Type B pancreatic cell (in vitro differentiated cells): ENCODE measurements at regions not wholly inside any gene's neighbourhood (a gene's known extent, or its start where the extent isn't known, plus 50 kb on each side); places are given as distances from the start of the nearest gene placed in this dataset.
"Not testable (repeated sequence)": the region's sequence is repeated elsewhere in the genome, so short reads cannot be mapped to it uniquely, and the experiment has no call there.

Source experiments
- DNase-seq: peaks from one replicate; pipeline ENCODE4 v3.0.0; 2021; ENCODE audit warnings: mixed read lengths; ENCODE audit not compliant: unreplicated experiment; ENCODE audit errors: extremely low spot score
- H3K27ac Mint-ChIP-seq: 2 replicates; pipeline ENCODE4 v1.8.0; 2021; ENCODE audit warnings: mild to moderate bottlenecking, mixed read lengths
- H3K27me3 Mint-ChIP-seq: 2 replicates; pipeline ENCODE4 v1.8.0; 2021; ENCODE audit warnings: mixed read lengths
- H3K36me3 Mint-ChIP-seq: 2 replicates; pipeline ENCODE4 v1.8.0; 2021; ENCODE audit warnings: mixed read lengths
- H3K4me1 Mint-ChIP-seq: one replicate; pipeline ENCODE4 v1.8.0; 2021; ENCODE audit warnings: mixed read lengths; ENCODE audit not compliant: unreplicated experiment
- H3K4me3 Mint-ChIP-seq: 2 replicates; pipeline ENCODE4 v1.8.0; 2021; ENCODE audit warnings: mild to moderate bottlenecking, mixed read lengths
- H3K9me3 Mint-ChIP-seq: 2 replicates; pipeline ENCODE4 v1.8.0; 2021; ENCODE audit warnings: mixed read lengths
- CTCF ChIP-seq: fragments of 200-600 bp; sonication (generic); conservative IDR thresholded peaks from 2 replicates; pipeline ENCODE4 v1.5.0; 2021; ENCODE audit warnings: antibody characterized with exemption, mild to moderate bottlenecking

- Mint-ChIP-seq H3K27me3 (no peaks in the 10 kb centered on the region), H3K4me3 (no peak overlapping the region), H3K27ac (no peak overlapping the region), H3K9me3 (no peaks in the 10 kb centered on the region), H3K4me1 (no peaks in the 10 kb centered on the region), H3K36me3 (no peaks in the 10 kb centered on the region)
- DNase-seq: no peak
- TF ChIP-seq CTCF: no peak
These were observed 629.3 kb upstream of the MDGA2 start for GRCh38 chr14:48304729-48305128.

- no peak for DNase-seq
- Mint-ChIP-seq H3K4me1 (no peaks in the 10 kb centered on the region), H3K4me3 (no peak overlapping the region), H3K36me3 (no peaks in the 10 kb centered on the region), H3K27me3 (peaks cover 4% of the 10 kb centered on the region), H3K27ac (no peak overlapping the region), H3K9me3 (no peaks in the 10 kb centered on the region)
- no peak for TF ChIP-seq CTCF
These were observed 614.3 kb upstream of the MDGA2 start for GRCh38 chr14:48289701-48290100.

GRCh38 chr14:48285217-48285616 lies 609.8 kb upstream of the MDGA2 start:
- not testable (repeated sequence) for H3K4me1 Mint-ChIP-seq, H3K36me3 Mint-ChIP-seq, H3K4me3 Mint-ChIP-seq, H3K9me3 Mint-ChIP-seq, H3K27me3 Mint-ChIP-seq, H3K27ac Mint-ChIP-seq, DNase-seq

GRCh38 chr14:48275301-48275700 lies 599.9 kb upstream of the MDGA2 start:
- no peak for DNase-seq
- Mint-ChIP-seq H3K9me3 (no peaks in the 10 kb centered on the region), H3K4me1 (no peaks in the 10 kb centered on the region), H3K27me3 (no peaks in the 10 kb centered on the region), H3K27ac (no peak overlapping the region), H3K4me3 (no peak overlapping the region), H3K36me3 (no peaks in the 10 kb centered on the region)
- TF ChIP-seq CTCF: no peak

GRCh38 chr14:48274826-48275225 lies 599.4 kb upstream of the MDGA2 start:
- DNase-seq: no peak
- Mint-ChIP-seq H3K4me1 (no peaks in the 10 kb centered on the region), H3K4me3 (no peak overlapping the region), H3K9me3 (no peaks in the 10 kb centered on the region), H3K36me3 (no peaks in the 10 kb centered on the region), H3K27me3 (no peaks in the 10 kb centered on the region), H3K27ac (no peak overlapping the region)
- no peak for TF ChIP-seq CTCF

- peaks cover 26% of the 10 kb centered on the region for H3K27me3 Mint-ChIP-seq
These were observed 592.5 kb upstream of the MDGA2 start for GRCh38 chr14:48267926-48268325.

GRCh38 chr14:48266201-48266600 lies 590.8 kb upstream of the MDGA2 start:
- H3K4me1 Mint-ChIP-seq, DNase-seq, H3K9me3 Mint-ChIP-seq, H3K27ac Mint-ChIP-seq, H3K36me3 Mint-ChIP-seq, H3K4me3 Mint-ChIP-seq: not testable (repeated sequence)
- peaks cover 26% of the 10 kb centered on the region for H3K27me3 Mint-ChIP-seq

More at GRCh38 chr14:48267926-48268325, 592.5 kb upstream of the MDGA2 start:
- H3K4me1 Mint-ChIP-seq, DNase-seq, H3K4me3 Mint-ChIP-seq, H3K36me3 Mint-ChIP-seq, H3K27ac Mint-ChIP-seq, H3K9me3 Mint-ChIP-seq: not testable (repeated sequence)
